GM23338 (cell line): ENCODE measurements at regions not wholly inside any gene's neighbourhood (a gene's known extent, or its start where the extent isn't known, plus 50 kb on each side); places are given as distances from the start of the nearest gene placed in this dataset.

Experiments used
- CREB1 ChIP-seq: fragments of 250-450 bp; sonication (Bioruptor Pico); IDR thresholded peaks from 2 replicates; pipeline ENCODE4 v1.5.0; 2020; ENCODE audit warnings: low read depth, mild to moderate bottlenecking, moderate library complexity
- EZH2 ChIP-seq: fragments of 200-600 bp; sonication (generic); IDR thresholded peaks from one replicate; pipeline ENCODE4 v1.8.0; 2017; ENCODE audit warnings: antibody characterized with exemption, mild to moderate bottlenecking, low read depth; ENCODE audit not compliant: unreplicated experiment
- EZH2phosphoT487 ChIP-seq: fragments of 200-600 bp; sonication (generic); IDR thresholded peaks from one replicate; pipeline ENCODE4 v1.8.1; 2018; ENCODE audit warnings: antibody characterized with exemption; ENCODE audit not compliant: unreplicated experiment
- POLR2AphosphoS5 ChIP-seq: IDR thresholded peaks from 2 replicates; pipeline ENCODE4 v1.6.1; 2016; ENCODE audit warnings: antibody characterized with exemption, low read depth
- STAT1 ChIP-seq: IDR thresholded peaks from one replicate; pipeline ENCODE4 v1.6.1; 2016; ENCODE audit warnings: antibody characterized with exemption; ENCODE audit not compliant: unreplicated experiment
- TF ChIP-seq, protein P1 (sequence below), 2 experiments: fragments of 200-600 bp in 1 of 2; sonication (generic) in 1 of 2; conservative IDR thresholded peaks; 2 replicates each; pipeline versions ENCODE4 v1.5.1 to v1.6.1; 2016 to 2017; ENCODE audit warnings: antibody characterized with exemption in 2 of 2, low read depth in 2 of 2, mild to moderate bottlenecking in 2 of 2, moderate library complexity in 1 of 2
- TF ChIP-seq, protein P2 (sequence below): IDR thresholded peaks from 2 replicates; pipeline ENCODE4 v1.6.1; 2016; ENCODE audit warnings: antibody characterized with exemption
- TF ChIP-seq, protein P3 (sequence below): IDR thresholded peaks from one replicate; pipeline ENCODE4 v1.6.1; 2018; ENCODE audit warnings: antibody characterized with exemption; ENCODE audit not compliant: unreplicated experiment

DNA sequence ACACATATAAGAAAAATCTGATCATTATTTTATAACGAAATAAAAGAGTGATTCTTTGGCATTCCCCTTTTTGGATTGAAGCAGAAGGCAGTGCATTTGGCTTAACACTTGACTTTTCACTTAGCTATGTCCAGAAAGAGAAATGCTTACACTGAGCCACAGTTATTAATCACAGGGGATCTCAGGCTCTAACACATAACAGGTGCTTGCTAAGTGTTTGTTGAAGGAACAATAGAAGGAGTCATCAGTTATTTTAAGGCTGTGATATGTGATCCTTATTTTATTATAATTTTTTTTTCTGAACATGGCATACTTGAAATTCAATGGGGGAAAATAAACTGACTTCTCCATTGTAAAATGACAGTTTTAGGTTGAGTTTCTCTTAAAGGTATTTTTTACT, 209.5 kb downstream of the UBE2E3 start:
- TF ChIP-seq, protein P1, sequence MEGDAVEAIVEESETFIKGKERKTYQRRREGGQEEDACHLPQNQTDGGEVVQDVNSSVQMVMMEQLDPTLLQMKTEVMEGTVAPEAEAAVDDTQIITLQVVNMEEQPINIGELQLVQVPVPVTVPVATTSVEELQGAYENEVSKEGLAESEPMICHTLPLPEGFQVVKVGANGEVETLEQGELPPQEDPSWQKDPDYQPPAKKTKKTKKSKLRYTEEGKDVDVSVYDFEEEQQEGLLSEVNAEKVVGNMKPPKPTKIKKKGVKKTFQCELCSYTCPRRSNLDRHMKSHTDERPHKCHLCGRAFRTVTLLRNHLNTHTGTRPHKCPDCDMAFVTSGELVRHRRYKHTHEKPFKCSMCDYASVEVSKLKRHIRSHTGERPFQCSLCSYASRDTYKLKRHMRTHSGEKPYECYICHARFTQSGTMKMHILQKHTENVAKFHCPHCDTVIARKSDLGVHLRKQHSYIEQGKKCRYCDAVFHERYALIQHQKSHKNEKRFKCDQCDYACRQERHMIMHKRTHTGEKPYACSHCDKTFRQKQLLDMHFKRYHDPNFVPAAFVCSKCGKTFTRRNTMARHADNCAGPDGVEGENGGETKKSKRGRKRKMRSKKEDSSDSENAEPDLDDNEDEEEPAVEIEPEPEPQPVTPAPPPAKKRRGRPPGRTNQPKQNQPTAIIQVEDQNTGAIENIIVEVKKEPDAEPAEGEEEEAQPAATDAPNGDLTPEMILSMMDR (conservative IDR thresholded peaks at IDR 0.05; ENCODE audit: low read depth in 2 of 2): no peak
- TF ChIP-seq EZH2 (no peak), CREB1 (no peak), EZH2phosphoT487 (no peak), POLR2AphosphoS5 (no peak), STAT1 (no peak)
- TF ChIP-seq, protein P2, sequence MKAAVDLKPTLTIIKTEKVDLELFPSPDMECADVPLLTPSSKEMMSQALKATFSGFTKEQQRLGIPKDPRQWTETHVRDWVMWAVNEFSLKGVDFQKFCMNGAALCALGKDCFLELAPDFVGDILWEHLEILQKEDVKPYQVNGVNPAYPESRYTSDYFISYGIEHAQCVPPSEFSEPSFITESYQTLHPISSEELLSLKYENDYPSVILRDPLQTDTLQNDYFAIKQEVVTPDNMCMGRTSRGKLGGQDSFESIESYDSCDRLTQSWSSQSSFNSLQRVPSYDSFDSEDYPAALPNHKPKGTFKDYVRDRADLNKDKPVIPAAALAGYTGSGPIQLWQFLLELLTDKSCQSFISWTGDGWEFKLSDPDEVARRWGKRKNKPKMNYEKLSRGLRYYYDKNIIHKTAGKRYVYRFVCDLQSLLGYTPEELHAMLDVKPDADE: no peak
- TF ChIP-seq, protein P3, sequence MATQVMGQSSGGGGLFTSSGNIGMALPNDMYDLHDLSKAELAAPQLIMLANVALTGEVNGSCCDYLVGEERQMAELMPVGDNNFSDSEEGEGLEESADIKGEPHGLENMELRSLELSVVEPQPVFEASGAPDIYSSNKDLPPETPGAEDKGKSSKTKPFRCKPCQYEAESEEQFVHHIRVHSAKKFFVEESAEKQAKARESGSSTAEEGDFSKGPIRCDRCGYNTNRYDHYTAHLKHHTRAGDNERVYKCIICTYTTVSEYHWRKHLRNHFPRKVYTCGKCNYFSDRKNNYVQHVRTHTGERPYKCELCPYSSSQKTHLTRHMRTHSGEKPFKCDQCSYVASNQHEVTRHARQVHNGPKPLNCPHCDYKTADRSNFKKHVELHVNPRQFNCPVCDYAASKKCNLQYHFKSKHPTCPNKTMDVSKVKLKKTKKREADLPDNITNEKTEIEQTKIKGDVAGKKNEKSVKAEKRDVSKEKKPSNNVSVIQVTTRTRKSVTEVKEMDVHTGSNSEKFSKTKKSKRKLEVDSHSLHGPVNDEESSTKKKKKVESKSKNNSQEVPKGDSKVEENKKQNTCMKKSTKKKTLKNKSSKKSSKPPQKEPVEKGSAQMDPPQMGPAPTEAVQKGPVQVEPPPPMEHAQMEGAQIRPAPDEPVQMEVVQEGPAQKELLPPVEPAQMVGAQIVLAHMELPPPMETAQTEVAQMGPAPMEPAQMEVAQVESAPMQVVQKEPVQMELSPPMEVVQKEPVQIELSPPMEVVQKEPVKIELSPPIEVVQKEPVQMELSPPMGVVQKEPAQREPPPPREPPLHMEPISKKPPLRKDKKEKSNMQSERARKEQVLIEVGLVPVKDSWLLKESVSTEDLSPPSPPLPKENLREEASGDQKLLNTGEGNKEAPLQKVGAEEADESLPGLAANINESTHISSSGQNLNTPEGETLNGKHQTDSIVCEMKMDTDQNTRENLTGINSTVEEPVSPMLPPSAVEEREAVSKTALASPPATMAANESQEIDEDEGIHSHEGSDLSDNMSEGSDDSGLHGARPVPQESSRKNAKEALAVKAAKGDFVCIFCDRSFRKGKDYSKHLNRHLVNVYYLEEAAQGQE: no peak
